ENCODE measurements at regions not wholly inside any gene's neighbourhood (a gene's known extent, or its start where the extent isn't known, plus 50 kb on each side); places are given as distances from the start of the nearest gene placed in this dataset.

DNA sequence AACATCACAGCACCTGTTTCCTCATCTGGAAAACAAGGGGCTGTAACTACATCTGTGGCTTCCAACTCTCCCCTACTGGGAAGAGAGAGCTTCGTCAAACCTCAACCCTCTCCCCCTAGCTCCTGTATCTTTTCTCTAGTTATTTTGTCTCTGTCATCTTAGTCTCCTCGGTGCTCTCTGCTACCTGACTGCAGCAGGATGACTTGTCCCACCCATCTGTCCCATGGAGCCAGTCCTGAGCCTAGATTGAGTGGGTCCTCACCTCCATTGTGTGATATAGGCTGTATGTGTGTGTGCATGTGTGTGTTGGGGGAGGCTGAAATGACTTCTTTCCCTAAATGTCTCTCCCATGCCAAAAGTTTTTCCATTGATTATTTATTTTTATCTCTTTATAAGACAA is 177.3 kb downstream of the EMP1 start:
- WGBS = 98% methylated on average over 2 of the region's 2 CpGs
- TF ChIP-seq POLR2AphosphoS5 (IDR thresholded peaks at IDR 0.05) (no peak), POLR2A (IDR thresholded peaks at IDR 0.05) (no peak)
- TF ChIP-seq, protein P1, sequence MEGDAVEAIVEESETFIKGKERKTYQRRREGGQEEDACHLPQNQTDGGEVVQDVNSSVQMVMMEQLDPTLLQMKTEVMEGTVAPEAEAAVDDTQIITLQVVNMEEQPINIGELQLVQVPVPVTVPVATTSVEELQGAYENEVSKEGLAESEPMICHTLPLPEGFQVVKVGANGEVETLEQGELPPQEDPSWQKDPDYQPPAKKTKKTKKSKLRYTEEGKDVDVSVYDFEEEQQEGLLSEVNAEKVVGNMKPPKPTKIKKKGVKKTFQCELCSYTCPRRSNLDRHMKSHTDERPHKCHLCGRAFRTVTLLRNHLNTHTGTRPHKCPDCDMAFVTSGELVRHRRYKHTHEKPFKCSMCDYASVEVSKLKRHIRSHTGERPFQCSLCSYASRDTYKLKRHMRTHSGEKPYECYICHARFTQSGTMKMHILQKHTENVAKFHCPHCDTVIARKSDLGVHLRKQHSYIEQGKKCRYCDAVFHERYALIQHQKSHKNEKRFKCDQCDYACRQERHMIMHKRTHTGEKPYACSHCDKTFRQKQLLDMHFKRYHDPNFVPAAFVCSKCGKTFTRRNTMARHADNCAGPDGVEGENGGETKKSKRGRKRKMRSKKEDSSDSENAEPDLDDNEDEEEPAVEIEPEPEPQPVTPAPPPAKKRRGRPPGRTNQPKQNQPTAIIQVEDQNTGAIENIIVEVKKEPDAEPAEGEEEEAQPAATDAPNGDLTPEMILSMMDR (IDR thresholded peaks at IDR 0.05) = no peak
- intact Hi-C loops (cut with DNase I) = no loop called here
- DNase-seq (ENCODE audit: low spot score) = no peak
- H3K4me1 ChIP-seq (replicated peaks) = no peaks in the 10 kb centered on the region
- no peaks in the 10 kb centered on the region for H3K9me3 ChIP-seq
- H3K27me3 ChIP-seq (replicated peaks; ENCODE audit: insufficient read depth) = no peaks in the 10 kb centered on the region
- no peak overlapping the region for H3K4me3 ChIP-seq
- H3K27ac ChIP-seq = no peak overlapping the region
- H3K36me3 ChIP-seq = no peaks in the 10 kb centered on the region

DNA sequence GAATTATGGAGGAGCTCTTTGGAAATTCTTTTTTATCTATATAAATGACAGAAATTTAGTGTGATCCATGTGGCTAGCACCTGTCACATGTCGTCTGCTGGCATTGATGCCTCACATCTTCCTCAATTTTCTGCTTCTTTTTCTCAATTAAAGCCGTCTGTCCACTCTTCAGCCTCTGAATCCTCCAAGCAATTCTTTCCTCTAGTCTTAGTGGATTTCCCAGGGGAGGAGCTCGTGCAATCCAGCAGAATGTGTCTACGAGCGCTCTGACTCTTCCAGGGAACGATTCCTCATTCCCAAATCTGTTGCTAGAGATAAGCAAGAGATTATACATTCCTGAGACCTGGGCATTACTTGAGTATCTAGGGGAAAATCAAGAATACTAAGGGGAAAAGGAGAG is 176.6 kb downstream of the EMP1 start:
- no peak for DNase-seq (ENCODE audit: low spot score)
- Histone ChIP-seq H3K9me3 (no peaks in the 10 kb centered on the region), H3K4me1 (replicated peaks) (no peaks in the 10 kb centered on the region), H3K27me3 (replicated peaks; ENCODE audit: insufficient read depth) (no peaks in the 10 kb centered on the region), H3K27ac (no peak overlapping the region), H3K36me3 (no peaks in the 10 kb centered on the region), H3K4me3 (no peak overlapping the region)
- intact Hi-C loops (cut with DNase I) = no loop called here
- TF ChIP-seq, protein P1 (IDR thresholded peaks at IDR 0.05) = no peak
- TF ChIP-seq POLR2A (IDR thresholded peaks at IDR 0.05) (no peak), POLR2AphosphoS5 (IDR thresholded peaks at IDR 0.05) (no peak)
- WGBS = 82% methylated on average over 6 of the region's 6 CpGs

DNA sequence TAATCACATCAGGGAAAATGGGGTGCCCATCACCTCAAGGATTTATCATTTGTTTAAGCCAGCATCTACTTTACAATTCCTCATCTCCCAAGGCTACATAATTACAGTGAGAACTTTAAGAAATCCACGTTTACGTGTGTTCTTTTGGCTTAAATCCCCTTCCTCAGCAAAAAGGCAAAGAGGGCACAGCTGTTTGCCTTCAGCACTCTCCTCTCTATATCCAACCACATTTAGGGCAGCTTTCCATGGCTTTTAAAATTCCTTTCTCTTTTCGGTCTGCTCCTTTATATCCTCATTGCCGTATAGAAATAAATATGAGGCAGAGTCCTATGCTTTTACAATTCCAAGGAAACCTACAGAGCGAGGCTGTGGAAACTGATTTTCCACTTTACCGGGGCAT is 175.9 kb downstream of the EMP1 start:
- H3K4me3 ChIP-seq = no peak overlapping the region
- H3K27me3 ChIP-seq (replicated peaks; ENCODE audit: insufficient read depth) = no peaks in the 10 kb centered on the region
- DNase-seq (ENCODE audit: low spot score) = no peak
- intact Hi-C loops (cut with DNase I) = no loop called here
- TF ChIP-seq POLR2AphosphoS5 (IDR thresholded peaks at IDR 0.05) (no peak), POLR2A (IDR thresholded peaks at IDR 0.05) (no peak)
- TF ChIP-seq, protein P1 (IDR thresholded peaks at IDR 0.05) = no peak
- no peak overlapping the region for H3K27ac ChIP-seq
- WGBS = 59% methylated on average over 6 of the region's 6 CpGs
- H3K36me3 ChIP-seq = no peaks in the 10 kb centered on the region
- H3K4me1 ChIP-seq (replicated peaks) = no peaks in the 10 kb centered on the region
- H3K9me3 ChIP-seq = no peaks in the 10 kb centered on the region

DNA sequence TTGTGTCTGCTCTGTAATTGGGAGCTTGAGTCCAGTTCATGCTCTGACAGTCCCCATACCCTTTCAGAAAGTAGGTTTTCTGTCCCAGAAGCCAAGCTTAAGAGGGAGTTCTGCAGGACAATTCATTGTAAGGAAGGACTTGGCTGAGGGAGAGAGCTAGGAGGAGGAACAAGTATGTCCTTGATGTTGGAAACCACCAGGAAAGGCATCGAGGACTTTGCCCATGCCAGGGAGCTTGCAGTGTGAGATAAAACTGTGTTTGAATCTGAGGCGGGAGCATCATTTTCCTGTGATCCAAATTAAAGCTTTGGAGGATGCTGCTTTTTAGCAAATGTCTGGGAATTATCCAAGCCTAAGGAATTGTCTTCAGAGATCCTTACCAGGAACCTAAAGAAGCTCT is 175.3 kb downstream of the EMP1 start:
- WGBS = 60% methylated on average over 2 of the region's 2 CpGs
- intact Hi-C loops (cut with DNase I) = no loop called here
- Histone ChIP-seq H3K27ac (no peak overlapping the region), H3K4me3 (no peak overlapping the region), H3K9me3 (no peaks in the 10 kb centered on the region), H3K27me3 (replicated peaks; ENCODE audit: insufficient read depth) (no peaks in the 10 kb centered on the region), H3K4me1 (replicated peaks) (no peaks in the 10 kb centered on the region), H3K36me3 (no peaks in the 10 kb centered on the region)
- no peak for TF ChIP-seq POLR2AphosphoS5 (IDR thresholded peaks at IDR 0.05)
- TF ChIP-seq, protein P1 (IDR thresholded peaks at IDR 0.05) = no peak
- TF ChIP-seq POLR2A (IDR thresholded peaks at IDR 0.05) = no peak
- DNase-seq (ENCODE audit: low spot score) = no peak

DNA sequence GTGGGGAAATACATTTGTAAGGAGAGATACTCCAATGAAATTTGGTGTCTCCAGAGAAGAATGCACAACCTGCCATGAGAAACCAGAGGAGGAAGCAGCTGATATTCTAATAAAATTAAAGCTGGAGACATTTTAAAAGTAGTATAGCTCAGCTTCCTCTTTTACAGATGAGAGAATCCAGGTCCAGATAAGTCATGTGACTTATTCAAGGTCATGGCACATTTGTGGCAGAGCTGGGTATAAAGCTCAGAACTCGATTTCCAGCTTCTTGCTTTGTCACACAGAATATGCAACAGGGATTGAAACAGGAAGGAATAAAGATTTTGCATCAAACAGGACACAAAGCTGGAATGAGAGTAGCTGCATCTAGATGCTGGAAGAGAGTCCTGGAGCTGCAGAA is 174.8 kb downstream of the EMP1 start:
- H3K4me3 ChIP-seq = no peak overlapping the region
- intact Hi-C loops (cut with DNase I) = no loop called here
- H3K36me3 ChIP-seq = no peaks in the 10 kb centered on the region
- no peaks in the 10 kb centered on the region for H3K4me1 ChIP-seq (replicated peaks)
- H3K27ac ChIP-seq = no peak overlapping the region
- no peaks in the 10 kb centered on the region for H3K27me3 ChIP-seq (replicated peaks; ENCODE audit: insufficient read depth)
- no peak for DNase-seq (ENCODE audit: low spot score)
- no peak for TF ChIP-seq POLR2A (IDR thresholded peaks at IDR 0.05)
- TF ChIP-seq, protein P1 (IDR thresholded peaks at IDR 0.05) = no peak
- no peak for TF ChIP-seq POLR2AphosphoS5 (IDR thresholded peaks at IDR 0.05)
- WGBS = 76% methylated on average over 1 of the region's 1 CpG
- no peaks in the 10 kb centered on the region for H3K9me3 ChIP-seq
